Fibroblast of skin of back (primary cell): ENCODE measurements at regions not wholly inside any gene's neighbourhood (a gene's known extent, or its start where the extent isn't known, plus 50 kb on each side); places are given as distances from the start of the nearest gene placed in this dataset.

Experiments used
- DNase-seq: peaks from one replicate; pipeline ENCODE4 v3.0.0-alpha.2; 2013

GRCh38 chr9:107541523-107541922, 52.0 kb upstream of the KLF4 start:
- no peak for DNase-seq

GRCh38 chr9:107540164-107540561, 50.6 kb upstream of the KLF4 start:
- DNase-seq, result no peak

DNA sequence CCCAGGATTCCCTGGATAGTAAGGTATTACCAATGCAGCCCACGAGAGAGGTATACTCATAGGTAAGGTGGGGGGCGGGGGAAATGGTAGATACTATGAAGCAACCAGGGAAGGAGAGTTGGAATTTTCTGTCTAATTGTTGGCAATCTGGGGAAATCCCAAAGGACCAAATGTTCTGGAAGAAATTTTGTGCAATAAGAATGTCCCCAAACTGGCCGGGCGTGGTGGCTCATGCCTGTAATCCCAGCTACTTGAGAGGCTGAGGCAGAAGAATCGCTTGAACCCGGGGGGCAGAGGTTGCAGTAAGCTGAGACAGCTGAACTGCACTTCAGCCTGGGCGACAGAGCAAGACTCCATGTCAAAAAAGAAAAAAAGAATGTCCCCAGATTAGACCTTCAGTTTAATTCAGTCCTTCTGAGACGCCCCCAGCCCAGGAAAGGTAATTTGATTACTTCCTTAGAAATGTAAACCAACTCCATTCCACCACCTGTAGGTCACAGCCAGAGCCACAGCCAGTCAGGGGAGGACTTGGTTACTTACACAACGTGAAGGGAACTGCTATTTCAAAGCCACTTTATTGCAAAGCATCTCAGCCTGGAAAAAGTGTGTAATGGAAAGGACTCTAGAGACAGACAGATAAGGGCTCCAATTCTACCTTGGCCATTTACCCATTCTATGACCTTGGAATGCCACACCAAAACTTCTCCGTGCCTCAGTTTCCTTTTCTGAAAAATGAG, 50.0 kb upstream of the KLF4 start:
- DNase-seq, result no peak
